ENCODE measurements at regions not wholly inside any gene's neighbourhood (a gene's known extent, or its start where the extent isn't known, plus 50 kb on each side); places are given as distances from the start of the nearest gene placed in this dataset.
A peak's percentile ranks its signal among the peaks of the same experiment; 100 is the strongest.

- FAIRE-seq (no peak), DNase-seq (ENCODE audit: insufficient read length, low spot score) (no peak)
- TF ChIP-seq POLR2A (IDR thresholded peaks at IDR 0.05; ENCODE audit: low read depth, low read length): no peak
These were observed 370.4 kb upstream of the PTPRD start for GRCh38 chr9:10983251-10983650.

DNA sequence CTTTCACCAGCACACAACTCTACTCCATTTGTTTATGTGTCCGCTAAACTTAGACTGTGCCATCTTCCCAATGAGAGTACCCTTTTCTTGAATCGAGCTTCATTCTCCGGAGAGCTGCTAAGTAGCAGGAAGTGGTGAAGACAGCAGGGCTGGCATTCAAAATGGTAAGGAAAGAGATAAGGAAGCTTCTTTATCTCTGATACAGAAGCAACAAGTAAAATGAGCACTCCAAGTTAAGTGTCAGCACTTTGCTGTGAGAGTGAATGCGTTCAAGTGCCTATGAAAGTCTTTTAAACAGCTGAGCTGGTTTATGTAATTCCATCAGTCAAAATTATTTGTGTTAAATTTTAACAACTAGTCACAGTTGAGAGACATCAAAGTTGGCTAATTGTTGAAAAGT is 386.8 kb upstream of the PTPRD start:
- FAIRE-seq (no peak), DNase-seq (ENCODE audit: insufficient read length, low spot score) (no peak)
- TF ChIP-seq POLR2A (IDR thresholded peaks at IDR 0.05; ENCODE audit: low read depth, low read length): no peak

DNA sequence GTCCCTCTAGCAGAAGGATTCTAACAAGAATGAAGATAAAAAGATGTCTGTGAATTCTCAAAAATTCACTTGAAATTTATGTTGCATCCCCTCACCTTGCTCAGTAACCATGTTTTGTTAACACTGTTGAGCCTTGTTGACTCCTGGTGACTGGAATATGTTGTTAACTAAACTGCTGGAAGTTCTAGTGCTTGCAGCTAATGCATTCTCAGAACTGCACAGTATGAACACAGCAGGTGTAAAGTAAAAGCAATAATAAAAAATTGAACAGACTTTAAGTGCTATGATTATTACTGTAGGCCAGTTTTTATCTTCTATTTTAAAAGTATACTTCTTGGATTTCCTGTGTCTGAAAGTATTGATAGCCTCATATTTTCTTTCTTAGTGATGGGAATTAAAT is 388.7 kb upstream of the PTPRD start:
- FAIRE-seq (no peak), DNase-seq (ENCODE audit: insufficient read length, low spot score) (no peak)
- no peak for TF ChIP-seq POLR2A (IDR thresholded peaks at IDR 0.05; ENCODE audit: low read depth, low read length)

- FAIRE-seq (no peak), DNase-seq (ENCODE audit: insufficient read length, low spot score) (no peak)
- TF ChIP-seq POLR2A (IDR thresholded peaks at IDR 0.05; ENCODE audit: low read depth, low read length): no peak
These were observed 389.9 kb upstream of the PTPRD start for GRCh38 chr9:11002705-11003104.

- no peak for TF ChIP-seq POLR2A (IDR thresholded peaks at IDR 0.05; ENCODE audit: low read depth, low read length)
- no peak for DNase-seq (ENCODE audit: insufficient read length, low spot score)
- no peak for FAIRE-seq
These were observed 391.0 kb upstream of the PTPRD start for GRCh38 chr9:11003836-11004235.

DNA sequence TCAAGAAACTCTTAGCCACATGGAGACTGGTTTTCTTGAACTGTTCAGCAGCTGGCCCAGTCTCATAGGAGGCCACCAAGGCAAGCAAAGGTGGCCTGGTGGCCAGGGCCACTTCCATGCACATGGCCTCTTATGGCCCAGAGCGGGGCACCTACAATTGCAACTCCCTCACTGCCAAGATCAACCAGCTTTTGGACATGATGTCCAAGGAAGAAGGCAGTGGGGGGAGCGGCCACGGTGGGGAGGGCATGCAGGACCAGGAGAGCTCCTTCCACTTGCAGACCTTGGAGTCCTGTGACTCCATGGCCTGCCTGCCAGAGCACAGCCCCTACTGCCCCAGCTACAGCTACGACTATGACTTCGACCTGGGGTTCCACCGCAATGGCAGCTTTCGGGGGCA is 398.9 kb upstream of the PTPRD start:
- TF ChIP-seq POLR2A (IDR thresholded peaks at IDR 0.05; ENCODE audit: low read depth, low read length): no peak
- no peak for FAIRE-seq
- no peak for DNase-seq (ENCODE audit: insufficient read length, low spot score)

GRCh38 chr9:11016081-11016480 is 403.3 kb upstream of the PTPRD start:
- no peak for TF ChIP-seq POLR2A (IDR thresholded peaks at IDR 0.05; ENCODE audit: low read depth, low read length)
- no peak for DNase-seq (ENCODE audit: insufficient read length, low spot score)
- no peak for FAIRE-seq

GRCh38 chr9:11023201-11023600 is 410.4 kb upstream of the PTPRD start:
- no peak for TF ChIP-seq POLR2A (IDR thresholded peaks at IDR 0.05; ENCODE audit: low read depth, low read length)
- DNase-seq (ENCODE audit: insufficient read length, low spot score) (no peak), FAIRE-seq (no peak)

- DNase-seq (ENCODE audit: insufficient read length, low spot score): no peak
- no peak for FAIRE-seq
- no peak for TF ChIP-seq POLR2A (IDR thresholded peaks at IDR 0.05; ENCODE audit: low read depth, low read length)
These were observed 413.0 kb upstream of the PTPRD start for GRCh38 chr9:11025775-11026174.

DNA sequence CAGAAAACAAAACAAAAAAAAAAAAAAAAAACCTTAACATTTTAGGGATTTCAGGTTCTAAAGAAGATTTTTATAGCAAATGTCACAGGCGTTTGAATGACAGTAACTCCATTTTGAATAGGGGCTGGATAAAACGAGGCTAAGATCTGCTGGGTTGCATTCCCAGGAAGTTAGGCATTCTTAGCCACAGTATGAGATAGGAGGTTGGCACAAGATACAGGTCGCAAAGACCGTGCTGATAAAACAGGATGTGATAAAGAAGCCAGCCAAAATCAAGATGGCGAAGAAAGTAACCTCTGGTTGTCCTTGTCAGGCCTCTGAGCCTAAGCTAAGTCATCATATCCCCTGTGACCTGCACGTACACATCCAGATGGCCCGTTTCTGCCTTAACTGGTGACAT is 425.6 kb upstream of the PTPRD start:
- FAIRE-seq (no peak), DNase-seq (ENCODE audit: insufficient read length, low spot score) (no peak)
- no peak for TF ChIP-seq POLR2A (IDR thresholded peaks at IDR 0.05; ENCODE audit: low read depth, low read length)

- no peak for TF ChIP-seq POLR2A (IDR thresholded peaks at IDR 0.05; ENCODE audit: low read depth, low read length)
- no peak for DNase-seq (ENCODE audit: insufficient read length, low spot score)
- FAIRE-seq: no peak
These were observed 426.2 kb upstream of the PTPRD start for GRCh38 chr9:11039006-11039405.

DNA sequence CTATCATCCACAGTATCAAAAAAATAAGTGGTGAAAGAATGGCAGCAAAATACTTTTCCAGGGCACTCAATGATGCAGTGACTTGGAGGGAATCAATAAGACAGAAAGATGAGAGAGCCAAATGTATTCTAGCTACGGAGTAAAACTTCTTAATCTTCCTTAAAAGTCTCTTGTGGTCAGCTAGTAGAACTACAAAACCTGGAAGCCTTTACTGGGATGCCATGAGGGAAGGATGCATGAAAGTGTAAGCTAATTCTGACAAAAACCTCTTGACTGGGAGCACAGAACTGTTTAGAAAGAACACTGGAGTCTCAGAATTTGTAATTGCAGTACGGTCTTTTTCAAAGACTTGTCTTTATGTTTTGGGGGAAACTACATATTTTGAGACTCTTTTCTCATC is 432.8 kb upstream of the PTPRD start:
- DNase-seq (ENCODE audit: insufficient read length, low spot score) (no peak), FAIRE-seq (no peak)
- no peak for TF ChIP-seq POLR2A (IDR thresholded peaks at IDR 0.05; ENCODE audit: low read depth, low read length)

- DNase-seq (ENCODE audit: insufficient read length, low spot score) (no peak), FAIRE-seq (no peak)
- TF ChIP-seq POLR2A (IDR thresholded peaks at IDR 0.05; ENCODE audit: low read depth, low read length): no peak
These were observed 450.5 kb upstream of the PTPRD start for GRCh38 chr9:11063263-11063662.

DNA sequence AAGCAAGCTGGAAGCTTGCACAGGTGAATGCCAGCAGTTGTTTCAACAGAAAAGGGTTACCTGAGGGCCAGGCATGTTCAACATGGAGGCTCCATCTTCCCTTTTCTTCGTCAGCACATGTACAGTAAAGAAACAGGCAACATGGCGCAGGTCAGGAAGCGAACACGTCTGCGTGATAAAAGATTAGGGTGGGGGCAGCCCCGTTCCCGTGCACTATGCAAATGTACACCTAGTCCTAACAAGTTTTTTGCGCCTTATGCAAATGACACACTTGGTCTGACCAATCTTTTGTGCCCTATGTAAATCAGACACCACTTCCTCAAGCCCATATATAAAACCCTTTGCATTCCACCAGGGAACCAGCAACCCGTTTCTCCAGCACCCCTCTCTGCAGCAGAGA is 452.1 kb upstream of the PTPRD start:
- DNase-seq (ENCODE audit: insufficient read length, low spot score) (peak; percentile 12), FAIRE-seq (peak; percentile 99)
- TF ChIP-seq POLR2A (IDR thresholded peaks at IDR 0.05; ENCODE audit: low read depth, low read length): peak; percentile 16; the same call in 1 of the 2 replicates

DNA sequence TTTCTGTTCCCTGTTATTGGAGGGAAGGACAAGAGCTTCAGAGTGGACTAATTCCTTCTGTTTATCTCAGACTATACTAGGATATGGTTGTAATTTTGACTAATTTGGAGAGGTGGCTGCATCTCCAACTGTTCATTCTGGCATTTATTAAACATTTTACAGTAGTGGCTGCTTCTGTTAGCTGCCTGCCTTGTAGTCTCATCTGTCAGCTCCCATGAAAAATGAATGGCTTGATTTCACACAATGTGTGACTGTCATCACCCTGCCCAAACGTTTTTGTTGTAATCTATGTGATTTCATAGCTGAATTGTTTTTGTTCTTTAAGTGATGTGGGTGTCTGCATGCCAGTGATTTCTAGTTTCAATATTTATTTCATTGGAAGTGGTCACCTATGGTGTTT is 459.4 kb upstream of the PTPRD start:
- no peak for TF ChIP-seq POLR2A (IDR thresholded peaks at IDR 0.05; ENCODE audit: low read depth, low read length)
- DNase-seq (ENCODE audit: insufficient read length, low spot score): no peak

GRCh38 chr9:11086561-11086960 is 473.8 kb upstream of the PTPRD start:
- peak; percentile 86 for FAIRE-seq
- TF ChIP-seq POLR2A (IDR thresholded peaks at IDR 0.05; ENCODE audit: low read depth, low read length): no peak

More for the DNA sequence above, 459.4 kb upstream of the PTPRD start:
- FAIRE-seq: no peak

More at GRCh38 chr9:11086561-11086960, 473.8 kb upstream of the PTPRD start:
- DNase-seq (ENCODE audit: insufficient read length, low spot score): no peak

Measured in H54 (cell line).